ENCODE measurements at regions not wholly inside any gene's neighbourhood (a gene's known extent, or its start where the extent isn't known, plus 50 kb on each side); places are given as distances from the start of the nearest gene placed in this dataset.

DNA sequence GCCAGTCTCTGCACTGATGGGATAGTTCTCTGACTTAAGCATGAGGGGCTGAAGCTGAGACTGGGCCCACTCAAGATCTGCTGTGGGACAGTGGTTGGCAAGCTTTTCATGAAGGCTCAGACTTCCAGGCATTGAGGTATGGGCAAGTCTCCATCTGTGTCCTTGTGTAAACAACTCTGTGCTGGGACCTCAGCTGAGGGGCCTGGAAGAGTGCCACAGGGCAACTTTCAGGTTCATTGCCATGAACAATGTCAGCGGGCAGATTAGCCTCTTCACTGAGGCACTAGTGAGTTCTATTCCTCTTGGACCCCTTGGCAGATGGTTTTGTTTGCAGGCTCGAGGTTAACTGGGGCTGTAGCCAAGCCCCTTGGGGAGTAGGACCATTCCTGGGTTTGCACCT, 127.1 kb downstream of the MRPS30 start:
- H3K4me3 ChIP-seq (ENCODE audit: low read depth, low read length) = no peak overlapping the region
- TF ChIP-seq, protein P1, sequence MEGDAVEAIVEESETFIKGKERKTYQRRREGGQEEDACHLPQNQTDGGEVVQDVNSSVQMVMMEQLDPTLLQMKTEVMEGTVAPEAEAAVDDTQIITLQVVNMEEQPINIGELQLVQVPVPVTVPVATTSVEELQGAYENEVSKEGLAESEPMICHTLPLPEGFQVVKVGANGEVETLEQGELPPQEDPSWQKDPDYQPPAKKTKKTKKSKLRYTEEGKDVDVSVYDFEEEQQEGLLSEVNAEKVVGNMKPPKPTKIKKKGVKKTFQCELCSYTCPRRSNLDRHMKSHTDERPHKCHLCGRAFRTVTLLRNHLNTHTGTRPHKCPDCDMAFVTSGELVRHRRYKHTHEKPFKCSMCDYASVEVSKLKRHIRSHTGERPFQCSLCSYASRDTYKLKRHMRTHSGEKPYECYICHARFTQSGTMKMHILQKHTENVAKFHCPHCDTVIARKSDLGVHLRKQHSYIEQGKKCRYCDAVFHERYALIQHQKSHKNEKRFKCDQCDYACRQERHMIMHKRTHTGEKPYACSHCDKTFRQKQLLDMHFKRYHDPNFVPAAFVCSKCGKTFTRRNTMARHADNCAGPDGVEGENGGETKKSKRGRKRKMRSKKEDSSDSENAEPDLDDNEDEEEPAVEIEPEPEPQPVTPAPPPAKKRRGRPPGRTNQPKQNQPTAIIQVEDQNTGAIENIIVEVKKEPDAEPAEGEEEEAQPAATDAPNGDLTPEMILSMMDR (IDR thresholded peaks at IDR 0.05; ENCODE audit: low read depth, low read length) = no peak

DNA sequence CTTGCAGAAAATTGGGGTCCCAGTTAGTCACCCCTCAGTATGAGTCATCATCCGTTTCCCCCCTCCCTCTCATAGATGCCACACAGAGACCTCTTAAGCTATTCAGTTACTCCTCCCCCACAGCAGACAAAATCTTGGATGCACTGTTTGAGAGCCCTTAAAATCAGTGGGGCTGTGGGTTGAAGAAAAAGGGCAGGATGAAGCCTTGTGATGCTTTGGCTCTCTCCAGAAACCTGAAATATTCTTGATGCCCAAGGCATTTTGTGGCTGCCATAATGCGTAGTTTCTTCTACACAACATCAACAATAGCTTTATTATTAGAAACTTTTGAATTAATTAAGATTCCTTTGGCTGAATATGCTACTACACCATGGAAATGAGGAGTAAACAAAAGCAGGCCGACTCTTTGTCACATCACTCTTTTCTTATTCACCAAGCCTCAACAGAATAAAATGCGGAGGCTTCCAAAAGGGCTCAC, 133.8 kb downstream of the MRPS30 start:
- TF ChIP-seq, protein P1 (IDR thresholded peaks at IDR 0.05; ENCODE audit: low read depth, low read length) = no peak
- H3K4me3 ChIP-seq (ENCODE audit: low read depth, low read length) = no peak overlapping the region

DNA sequence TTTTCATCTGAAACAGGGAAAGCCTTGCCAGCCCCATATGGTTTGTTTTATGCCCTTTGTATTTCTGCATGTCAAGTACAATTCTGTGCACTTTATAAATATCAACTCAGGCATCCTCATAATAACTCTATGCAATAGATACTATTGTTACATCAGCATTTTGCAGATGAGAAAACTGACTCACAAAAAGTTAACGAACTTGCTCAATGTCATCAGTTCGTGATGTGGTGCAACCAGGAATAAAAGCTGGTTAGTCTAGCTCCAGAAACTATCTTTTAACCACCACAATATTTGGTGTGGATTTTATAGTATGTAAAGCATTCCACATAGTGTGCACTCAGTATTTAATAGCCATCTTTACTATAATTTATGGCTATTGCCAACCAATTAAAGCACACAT, 134.9 kb downstream of the MRPS30 start:
- no peak overlapping the region for H3K4me3 ChIP-seq (ENCODE audit: low read depth, low read length)
- TF ChIP-seq, protein P1 (IDR thresholded peaks at IDR 0.05; ENCODE audit: low read depth, low read length) = no peak

DNA sequence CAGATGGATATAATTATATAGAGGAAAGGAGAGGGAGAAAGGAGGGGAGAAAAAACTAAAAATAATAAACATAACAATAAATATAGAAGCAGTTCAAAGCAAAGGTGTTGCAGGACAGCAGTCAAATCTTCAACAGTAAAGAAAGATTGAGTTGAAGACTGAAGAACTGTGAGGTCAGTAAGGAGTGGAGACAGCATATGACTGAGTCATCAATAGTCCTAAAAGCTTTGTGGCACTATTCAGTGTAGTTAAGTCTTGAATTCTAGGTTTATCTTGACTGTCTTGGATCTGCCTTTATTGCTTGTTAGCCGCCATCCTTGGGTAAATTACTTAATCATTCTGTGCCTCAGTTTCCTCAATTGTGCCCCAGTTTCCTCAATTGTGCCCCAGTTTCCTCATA, 137.0 kb downstream of the MRPS30 start:
- TF ChIP-seq, protein P1 (IDR thresholded peaks at IDR 0.05; ENCODE audit: low read depth, low read length) = no peak
- H3K4me3 ChIP-seq (ENCODE audit: low read depth, low read length) = no peak overlapping the region

DNA sequence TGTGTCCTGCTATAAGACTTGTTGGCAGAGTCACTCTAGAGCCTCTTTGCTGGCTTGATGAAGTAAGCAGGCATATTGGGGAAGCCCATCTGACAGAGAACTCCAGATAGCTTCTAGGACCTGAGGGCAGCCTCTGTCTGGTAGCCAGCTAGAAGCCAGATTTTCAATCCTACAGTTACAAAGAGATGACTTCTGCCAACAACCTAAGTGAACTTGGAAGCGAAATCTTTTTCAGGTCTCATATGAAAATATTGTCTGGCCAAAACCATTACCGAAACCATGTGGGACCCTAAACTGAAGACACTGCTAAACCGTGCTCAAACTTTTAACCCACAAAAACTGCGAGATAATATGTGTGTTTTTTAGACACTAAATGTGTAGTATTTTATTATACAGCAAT, 140.9 kb downstream of the MRPS30 start:
- H3K4me3 ChIP-seq (ENCODE audit: low read depth, low read length) = no peak overlapping the region
- TF ChIP-seq, protein P1 (IDR thresholded peaks at IDR 0.05; ENCODE audit: low read depth, low read length) = no peak

DNA sequence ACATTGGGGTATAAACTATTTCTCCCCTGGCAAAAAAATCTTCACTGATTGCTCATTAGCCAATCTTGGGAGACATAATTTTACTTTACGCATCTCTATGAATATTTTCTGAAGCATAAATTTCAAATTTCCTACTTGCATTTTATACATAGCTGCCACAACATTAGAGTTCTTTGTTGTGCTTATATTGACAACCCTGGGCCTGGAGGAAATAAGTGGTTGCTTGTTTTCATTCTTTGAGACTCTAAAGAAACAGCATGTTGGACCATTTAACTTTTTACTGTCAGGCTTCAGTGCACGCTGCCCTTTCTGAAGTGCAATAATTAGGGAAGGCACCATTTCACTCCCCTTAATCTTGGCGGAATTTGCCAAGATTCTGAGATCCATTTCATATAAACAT, 142.6 kb downstream of the MRPS30 start:
- H3K4me3 ChIP-seq (ENCODE audit: low read depth, low read length) = no peak overlapping the region
- TF ChIP-seq, protein P1 (IDR thresholded peaks at IDR 0.05; ENCODE audit: low read depth, low read length) = no peak

DNA sequence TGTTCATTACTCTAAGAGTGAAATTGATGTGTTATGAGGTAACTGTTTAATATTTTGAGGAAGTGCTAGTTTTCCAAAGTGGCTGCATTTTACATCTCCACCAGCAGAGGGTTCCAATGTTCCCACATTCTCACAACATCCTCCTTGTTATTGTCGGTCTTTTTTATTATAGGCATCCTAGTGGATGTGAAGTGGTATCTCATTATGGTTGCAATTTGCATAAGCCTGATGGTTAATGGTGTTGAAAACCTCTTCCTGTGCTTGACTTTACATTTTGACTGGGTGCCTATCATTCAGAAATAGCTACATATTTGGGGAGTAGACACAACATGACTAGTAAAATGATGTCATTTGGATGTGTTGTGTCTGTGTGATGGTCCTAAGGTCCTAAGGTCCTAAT, 143.6 kb downstream of the MRPS30 start:
- TF ChIP-seq, protein P1 (IDR thresholded peaks at IDR 0.05; ENCODE audit: low read depth, low read length) = peak; percentile 15; the same call in 1 of the 2 replicates
- H3K4me3 ChIP-seq (ENCODE audit: low read depth, low read length) = no peak overlapping the region

Measured in WI38 (cell line).